ENCODE measurements at regions not wholly inside any gene's neighbourhood (a gene's known extent, or its start where the extent isn't known, plus 50 kb on each side); places are given as distances from the start of the nearest gene placed in this dataset.
"Not testable (repeated sequence)": the region's sequence is repeated elsewhere in the genome, so short reads cannot be mapped to it uniquely, and the experiment has no call there.

GRCh38 chr3:88408935-88409334, 259.2 kb downstream of the C3orf38 start:
- DNase-seq, result no peak

- DNase-seq, result no peak
Measured at GRCh38 chr3:88410259-88410658, 260.5 kb downstream of the C3orf38 start.

GRCh38 chr3:88412346-88412745, 262.6 kb downstream of the C3orf38 start:
- DNase-seq, result no peak

- no peak for DNase-seq
Measured at GRCh38 chr3:88416436-88416835, 266.7 kb downstream of the C3orf38 start.

GRCh38 chr3:88418219-88418618, 268.5 kb downstream of the C3orf38 start:
- no peak for DNase-seq

GRCh38 chr3:88433568-88433967, 283.8 kb downstream of the C3orf38 start:
- DNase-seq, result no peak

GRCh38 chr3:88434001-88434400, 284.2 kb downstream of the C3orf38 start:
- no peak for DNase-seq

- DNase-seq, result no peak
Measured at GRCh38 chr3:88440701-88441100, 290.9 kb downstream of the C3orf38 start.

GRCh38 chr3:88443066-88443465, 293.3 kb downstream of the C3orf38 start:
- DNase-seq, result no peak

- no peak for DNase-seq
Measured at GRCh38 chr3:88444251-88444650, 294.5 kb downstream of the C3orf38 start.

GRCh38 chr3:88452228-88452627, 302.5 kb downstream of the C3orf38 start:
- DNase-seq, result no peak

GRCh38 chr3:88460369-88460768, 310.6 kb downstream of the C3orf38 start:
- DNase-seq, result no peak

- no peak for DNase-seq
Measured at GRCh38 chr3:88462230-88462629, 312.5 kb downstream of the C3orf38 start.

GRCh38 chr3:88467191-88467590, 317.4 kb downstream of the C3orf38 start:
- DNase-seq, result no peak

GRCh38 chr3:88469216-88469615, 319.5 kb downstream of the C3orf38 start:
- no peak for DNase-seq

- DNase-seq, result no peak
Measured at GRCh38 chr3:88478460-88478859, 328.7 kb downstream of the C3orf38 start.

- no peak for DNase-seq
Measured at GRCh38 chr3:88480822-88481221, 331.1 kb downstream of the C3orf38 start.

- DNase-seq, result no peak
Measured at GRCh38 chr3:88485001-88485400, 335.2 kb downstream of the C3orf38 start.

GRCh38 chr3:88508818-88509217, 359.1 kb downstream of the C3orf38 start:
- not testable (repeated sequence) for DNase-seq

- no peak for DNase-seq
Measured at GRCh38 chr3:88509582-88509981, 359.8 kb downstream of the C3orf38 start.

- no peak for DNase-seq
Measured at GRCh38 chr3:88528494-88528893, 378.7 kb downstream of the C3orf38 start.

- no peak for DNase-seq
Measured at GRCh38 chr3:88534534-88534933, 384.8 kb downstream of the C3orf38 start.

- no peak for DNase-seq
Measured at GRCh38 chr3:88535563-88535962, 385.8 kb downstream of the C3orf38 start.

- no peak for DNase-seq
Measured at GRCh38 chr3:88542916-88543315, 393.2 kb downstream of the C3orf38 start.

GRCh38 chr3:88572450-88572849, 422.7 kb downstream of the C3orf38 start:
- DNase-seq, result no peak

Measured in renal pelvis (tissue), 1 donor.